Prostate gland (tissue), 2 donors: ENCODE measurements at regions not wholly inside any gene's neighbourhood (a gene's known extent, or its start where the extent isn't known, plus 50 kb on each side); places are given as distances from the start of the nearest gene placed in this dataset.
"Not testable (repeated sequence)": the region's sequence is repeated elsewhere in the genome, so short reads cannot be mapped to it uniquely, and the experiment has no call there.

Experiments
- DNase-seq: peaks from one replicate; pipeline ENCODE4 v3.0.0-alpha.2; 2019; ENCODE audit warnings: low spot score
- H3K27ac ChIP-seq, 2 donors: fragments of 200-600 bp; sonication (generic); 2 replicates each; pipeline ENCODE4 v1.5.1; 2017 to 2019
- H3K27me3 ChIP-seq: fragments of 200-600 bp; sonication (generic); replicated peaks from 2 replicates; pipeline ENCODE4 v1.5.1; 2019; ENCODE audit not compliant: insufficient read depth
- H3K36me3 ChIP-seq, 2 donors: fragments of 200-600 bp; sonication (generic); 1 replicate in 1 of 2; 2 replicates in 1 of 2; pipeline versions ENCODE4 v1.5.1 to v1.8.1; 2017 to 2019
- H3K4me1 ChIP-seq: fragments of 200-600 bp; sonication (generic); replicated peaks from 2 replicates; pipeline ENCODE4 v1.5.1; 2019
- H3K4me3 ChIP-seq, 2 donors: fragments of 200-600 bp; sonication (generic); 2 replicates each; pipeline ENCODE4 v1.5.1; 2017 to 2019
- H3K9me3 ChIP-seq: fragments of 200-600 bp; sonication (generic); 2 replicates; pipeline ENCODE4 v1.5.1; 2017
- CTCF ChIP-seq, 4 experiments: fragments of 200-600 bp in 2 of 4; fragments of 450-650 bp in 2 of 4; sonication (generic) in 2 of 4; IDR thresholded peaks; 1 replicate in 3 of 4; 2 replicates in 1 of 4; pipeline ENCODE4 v1.5.1; 2016 to 2019; ENCODE audit warnings: antibody characterized with exemption in 4 of 4, mild to moderate bottlenecking in 2 of 4, moderate library complexity in 2 of 4
- POLR2A ChIP-seq: fragments of 450-650 bp; IDR thresholded peaks from one replicate; pipeline ENCODE4 v1.6.1; 2016; ENCODE audit warnings: antibody characterized with exemption, mild to moderate bottlenecking
- POLR2AphosphoS5 ChIP-seq: sonication (generic); formaldehyde crosslinking; IDR thresholded peaks from one replicate; pipeline ENCODE4 v1.6.1; 2017; ENCODE audit warnings: antibody characterized with exemption
- WGBS: methylation state at CpG from one replicate; pipeline ENCODE4 v1.1.5; 2018; 5-methylcytosine and 5-hydroxymethylcytosine counted together
- intact Hi-C: fragments of 100-400 bp; cut with DNase I; formaldehyde crosslinking; loops from one replicate; pipeline ENCODE4 v1.14.2; 2022

- H3K4me1 ChIP-seq, result no peaks in the 10 kb centered on the region
- H3K9me3 ChIP-seq, result no peaks in the 10 kb centered on the region
- intact Hi-C loops, result no loop called here
- DNase-seq, result no peak
- no peak overlapping the region for H3K27ac ChIP-seq
- H3K27me3 ChIP-seq, result no peaks in the 10 kb centered on the region
- WGBS, result 63% methylated on average over 9 of the region's 10 CpGs
- no peak overlapping the region for H3K4me3 ChIP-seq
- H3K36me3 ChIP-seq, result no peaks in the 10 kb centered on the region
- TF ChIP-seq POLR2AphosphoS5 (no peak), POLR2A (no peak), CTCF (IDR thresholded peaks at IDR 0.05) (no peak)
These were observed 91.8 kb upstream of the ATXN3L start for GRCh38 chrX:13411496-13412207.

- H3K36me3 ChIP-seq, H3K27me3 ChIP-seq, H3K9me3 ChIP-seq, DNase-seq, H3K27ac ChIP-seq, H3K4me3 ChIP-seq, H3K4me1 ChIP-seq, intact Hi-C loops: not testable (repeated sequence)
- 100% methylated on average over 1 of the region's 1 CpG for WGBS
These were observed 88.7 kb upstream of the ATXN3L start for GRCh38 chrX:13408599-13408998.

GRCh38 chrX:13404777-13405176 is 84.9 kb upstream of the ATXN3L start:
- H3K4me1 ChIP-seq, intact Hi-C loops, H3K36me3 ChIP-seq, DNase-seq, H3K4me3 ChIP-seq, H3K9me3 ChIP-seq, H3K27me3 ChIP-seq, H3K27ac ChIP-seq: not testable (repeated sequence)
- WGBS, result 80% methylated on average over 4 of the region's 7 CpGs

GRCh38 chrX:13404364-13404763 is 84.5 kb upstream of the ATXN3L start:
- H3K9me3 ChIP-seq, result no peaks in the 10 kb centered on the region
- WGBS, result 88% methylated on average over 4 of the region's 6 CpGs
- H3K4me1 ChIP-seq, result no peaks in the 10 kb centered on the region
- H3K4me3 ChIP-seq, result no peak overlapping the region
- intact Hi-C loops, result no loop called here
- H3K27me3 ChIP-seq, result no peaks in the 10 kb centered on the region
- no peaks in the 10 kb centered on the region for H3K36me3 ChIP-seq
- DNase-seq, result no peak
- H3K27ac ChIP-seq, result no peak overlapping the region
- TF ChIP-seq POLR2A, result no peak
- TF ChIP-seq POLR2AphosphoS5, result no peak
- no peak for TF ChIP-seq CTCF (IDR thresholded peaks at IDR 0.05)

- 82% methylated on average over 2 of the region's 2 CpGs for WGBS
- Histone ChIP-seq H3K36me3 (no peaks in the 10 kb centered on the region), H3K4me1 (no peaks in the 10 kb centered on the region), H3K4me3 (no peak overlapping the region), H3K27ac (no peak overlapping the region), H3K9me3 (no peaks in the 10 kb centered on the region), H3K27me3 (no peaks in the 10 kb centered on the region)
- TF ChIP-seq POLR2A (no peak), CTCF (IDR thresholded peaks at IDR 0.05) (no peak), POLR2AphosphoS5 (no peak)
- DNase-seq, result no peak
- intact Hi-C loops, result no loop called here
These were observed 81.9 kb upstream of the ATXN3L start for GRCh38 chrX:13401724-13402123.

GRCh38 chrX:13398839-13399238 is 79.0 kb upstream of the ATXN3L start:
- Histone ChIP-seq H3K27ac (no peak overlapping the region), H3K4me3 (no peak overlapping the region), H3K27me3 (no peaks in the 10 kb centered on the region), H3K4me1 (no peaks in the 10 kb centered on the region), H3K9me3 (no peaks in the 10 kb centered on the region), H3K36me3 (no peaks in the 10 kb centered on the region)
- no peak for TF ChIP-seq POLR2AphosphoS5
- TF ChIP-seq POLR2A, result no peak
- no peak for TF ChIP-seq CTCF (IDR thresholded peaks at IDR 0.05)
- 71% methylated on average over 1 of the region's 1 CpG for WGBS
- intact Hi-C loops, result no loop called here
- no peak for DNase-seq
